Endothelial cell of umbilical vein (primary cell): ENCODE measurements at regions not wholly inside any gene's neighbourhood (a gene's known extent, or its start where the extent isn't known, plus 50 kb on each side); places are given as distances from the start of the nearest gene placed in this dataset.

ENCODE experiments used
- BruUV-seq: library from RNA; stranded (reverse); fragments of 400-500 nt; replicated peaks from 2 replicates; lab custom pipeline; 2021; lab: Mats Ljungman, UMichigan
- CTCF ChIA-PET: fragments of 300-600, 350-600 bp; sonication (Branson Sonifier 250); formaldehyde crosslinking; loops from one replicate; lab custom pipeline; 2021; ENCODE audit warnings: antibody characterized with exemption, inconsistent platforms; lab: Charles Lee
- POLR2A ChIA-PET: fragments of 300-600, 350-600 bp; sonication (Branson Sonifier 250); formaldehyde crosslinking; loops from one replicate; lab custom pipeline; 2021; ENCODE audit warnings: antibody characterized with exemption, inconsistent platforms; lab: Charles Lee
- DNase-seq: peaks from one replicate; pipeline ENCODE4 v3.0.0-alpha.2; 2011; ENCODE audit warnings: low read depth, low spot score
- FAIRE-seq: peaks from 2 replicates; lab custom pipeline; 2011; peaks lifted over from hg19 to GRCh38; lab: Jason Lieb, UNC
- H2AFZ ChIP-seq: 2 replicates; pipeline ENCODE4 v1.6.0; 2012; ENCODE audit warnings: low read depth, low read length, control low read depth, inconsistent platforms
- H3K27ac ChIP-seq: 2 replicates; pipeline ENCODE4 v1.5.1; 2011; ENCODE audit warnings: low read depth, mild to moderate bottlenecking, control low read depth, low read length, moderate library complexity; ENCODE audit not compliant: insufficient read depth
- H3K27me3 ChIP-seq, 2 experiments: 2 replicates each; pipeline versions ENCODE4 v1.6.0 to v1.6.1; 2011; ENCODE audit warnings: low read length in 2 of 2, mixed read lengths in 1 of 2; ENCODE audit not compliant: control insufficient read depth in 2 of 2, insufficient read depth in 2 of 2
- H3K36me3 ChIP-seq, 2 experiments: 2 replicates in 1 of 2; 3 replicates in 1 of 2; pipeline ENCODE4 v1.5.1; 2011; ENCODE audit warnings: low read length in 2 of 2, mild to moderate bottlenecking in 1 of 2, moderate library complexity in 1 of 2; ENCODE audit not compliant: control insufficient read depth in 2 of 2, insufficient read depth in 2 of 2; ENCODE audit errors: extremely low read depth in 1 of 2
- H3K4me1 ChIP-seq: 3 replicates; pipeline ENCODE4 v1.5.1; 2011; ENCODE audit warnings: mild to moderate bottlenecking, low read length; ENCODE audit not compliant: control insufficient read depth, insufficient read depth; ENCODE audit errors: extremely low read depth
- H3K4me2 ChIP-seq: 2 replicates; pipeline ENCODE4 v1.6.1; 2011; ENCODE audit warnings: low read length, control low read depth, mixed read lengths; ENCODE audit not compliant: insufficient read depth
- H3K4me3 ChIP-seq, 3 experiments: fragments of 200-600 bp in 1 of 3; sonication (generic), shearing (Covaris generic) in 1 of 3; replicated peaks in 1 of 3; 2 replicates each; pipeline ENCODE4 v1.5.1; 2011 to 2016; ENCODE audit warnings: control low read depth in 3 of 3, low read length in 3 of 3, mild to moderate bottlenecking in 2 of 3, inconsistent platforms in 1 of 3, low read depth in 1 of 3, moderate library complexity in 1 of 3; ENCODE audit not compliant: insufficient read depth in 1 of 3
- H3K79me2 ChIP-seq: 2 replicates; pipeline ENCODE4 v1.6.0; 2012; ENCODE audit warnings: low read length, inconsistent platforms; ENCODE audit not compliant: control insufficient read depth, insufficient read depth
- H3K9ac ChIP-seq: replicated peaks from 2 replicates; pipeline ENCODE3; 2011; ENCODE audit warnings: low read length, control low read depth; ENCODE audit not compliant: insufficient read depth; ENCODE audit errors: extremely low read depth
- H3K9me1 ChIP-seq: replicated peaks from 3 replicates; pipeline ENCODE4 v1.6.0; 2011; ENCODE audit warnings: mild to moderate bottlenecking, low read length; ENCODE audit not compliant: control insufficient read depth, insufficient read depth; ENCODE audit errors: extremely low read depth
- H3K9me3 ChIP-seq: replicated peaks from 2 replicates; pipeline ENCODE4 v1.5.1; 2012; ENCODE audit warnings: low read length, inconsistent platforms; ENCODE audit not compliant: control insufficient read depth, insufficient read depth
- H4K20me1 ChIP-seq: replicated peaks from 2 replicates; pipeline ENCODE3; 2011; ENCODE audit warnings: mild to moderate bottlenecking, low read length; ENCODE audit not compliant: control insufficient read depth, insufficient read depth; ENCODE audit errors: extremely low read depth
- CTCF ChIP-seq, 2 donors: IDR thresholded peaks; 1 replicate in 1 of 2; 2 replicates in 1 of 2; pipeline ENCODE4 v1.5.1; 2011; ENCODE audit warnings: low read length in 2 of 2, mild to moderate bottlenecking in 2 of 2, moderate library complexity in 2 of 2, control low read depth in 1 of 2, inconsistent platforms in 1 of 2, low read depth in 1 of 2; ENCODE audit not compliant: insufficient read depth in 1 of 2; ENCODE audit errors: extremely low read depth in 1 of 2
- EZH2 ChIP-seq: IDR thresholded peaks from 2 replicates; pipeline ENCODE4 v1.6.1; 2012; ENCODE audit warnings: borderline replicate concordance, low read depth, mild to moderate bottlenecking, moderate library complexity, low read length, inconsistent platforms; ENCODE audit not compliant: severe bottlenecking
- FOS ChIP-seq: IDR thresholded peaks from 2 replicates; pipeline ENCODE4 v1.6.1; 2011; ENCODE audit warnings: mild to moderate bottlenecking, low read length, moderate library complexity, borderline replicate concordance; ENCODE audit not compliant: insufficient read depth
- JUN ChIP-seq: IDR thresholded peaks from 2 replicates; pipeline ENCODE4 v1.6.1; 2011; ENCODE audit warnings: borderline replicate concordance, low read depth; ENCODE audit not compliant: insufficient read length, insufficient read depth
- MYC ChIP-seq: IDR thresholded peaks from one replicate; pipeline ENCODE4 v1.6.1; 2011; ENCODE audit warnings: mild to moderate bottlenecking, low read depth, low read length
- POLR2AphosphoS5 ChIP-seq: IDR thresholded peaks from 2 replicates; pipeline ENCODE4 v1.6.1; 2012; ENCODE audit warnings: low read depth, mild to moderate bottlenecking, control low read depth, low read length, moderate library complexity; ENCODE audit not compliant: insufficient read depth
- dilution Hi-C: fragments of 300-500 bp; cut with MboI; formaldehyde crosslinking; loops from one replicate; pipeline ENCODE4 v1.15.0; 2019; ENCODE audit warnings: low sequenced_read_pairs; ENCODE audit not compliant: extremely low pct_ligation_motif_present
- intact Hi-C: fragments of 100-400 bp; cut with micrococcal nuclease; formaldehyde crosslinking; loops from one replicate; pipeline ENCODE4 v1.10.0; 2022
- TF ChIP-seq, protein P1 (sequence below): IDR thresholded peaks from 2 replicates; pipeline ENCODE4 v1.6.1; 2011; ENCODE audit not compliant: insufficient read depth, insufficient read length

- Histone ChIP-seq H3K9ac (no peak overlapping the region), H3K4me2 (no peak overlapping the region), H3K27me3 (no peaks in the 10 kb centered on the region), H3K27ac (no peak overlapping the region), H3K4me1 (no peaks in the 10 kb centered on the region), H3K9me1 (no peaks in the 10 kb centered on the region), H2AFZ (no peak overlapping the region), H3K4me3 (no peak overlapping the region), H3K9me3 (no peaks in the 10 kb centered on the region), H3K79me2 (no peaks in the 10 kb centered on the region), H3K36me3 (no peaks in the 10 kb centered on the region), H4K20me1 (no peaks in the 10 kb centered on the region)
- no peak for TF ChIP-seq POLR2AphosphoS5
- no peak for TF ChIP-seq FOS
- no peak for TF ChIP-seq MYC
- TF ChIP-seq, protein P1, sequence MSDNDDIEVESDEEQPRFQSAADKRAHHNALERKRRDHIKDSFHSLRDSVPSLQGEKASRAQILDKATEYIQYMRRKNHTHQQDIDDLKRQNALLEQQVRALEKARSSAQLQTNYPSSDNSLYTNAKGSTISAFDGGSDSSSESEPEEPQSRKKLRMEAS = no peak
- TF ChIP-seq EZH2 = no peak
- no peak for TF ChIP-seq JUN
- TF ChIP-seq CTCF (IDR thresholded peaks at IDR 0.05; ENCODE audit: extremely low read depth in 1 of 2, insufficient read depth in 1 of 2, low read depth in 1 of 2, low read length in 2 of 2) = no peak
- POLR2A ChIA-PET = no interaction called here
- intact Hi-C loops = no loop called here
- dilution Hi-C loops = no loop called here
- CTCF ChIA-PET = no interaction called here
- no TSS peak for BruUV-seq
- FAIRE-seq (no peak), DNase-seq (no peak)
These were observed 934.3 kb downstream of the DIAPH3 start for GRCh38 chr13:59229401-59229800.
